Fibroblast of lung (primary cell): ENCODE measurements at regions not wholly inside any gene's neighbourhood (a gene's known extent, or its start where the extent isn't known, plus 50 kb on each side); places are given as distances from the start of the nearest gene placed in this dataset.
A peak's percentile ranks its signal among the peaks of the same experiment; 100 is the strongest.

Experiments used
- DNase-seq, 2 donors: peaks; one replicate each; pipeline versions ENCODE4 v3.0.0 to v3.0.0-alpha.2; 2010; ENCODE audit warnings: low read depth in 2 of 2
- H2AFZ ChIP-seq: 2 replicates; pipeline ENCODE4 v1.5.1; 2012; ENCODE audit warnings: low read length, control low read depth, inconsistent platforms
- H3K27ac ChIP-seq: 2 replicates; pipeline ENCODE4 v1.5.1; 2011; ENCODE audit warnings: low read length, control low read depth; ENCODE audit not compliant: insufficient read depth
- H3K27me3 ChIP-seq: 2 replicates; pipeline ENCODE4 v1.5.1; 2011; ENCODE audit warnings: mild to moderate bottlenecking, low read length; ENCODE audit not compliant: control insufficient read depth, insufficient read depth
- H3K36me3 ChIP-seq: 2 replicates; pipeline ENCODE4 v1.5.1; 2011; ENCODE audit warnings: low read length; ENCODE audit not compliant: control insufficient read depth, insufficient read depth
- H3K4me1 ChIP-seq: 2 replicates; pipeline ENCODE4 v1.5.1; 2011; ENCODE audit warnings: low read length; ENCODE audit not compliant: control insufficient read depth, insufficient read depth; ENCODE audit errors: extremely low read depth
- H3K4me2 ChIP-seq: 2 replicates; pipeline ENCODE4 v1.5.1; 2011; ENCODE audit warnings: low read length, control low read depth; ENCODE audit not compliant: insufficient read depth; ENCODE audit errors: extremely low read depth
- H3K4me3 ChIP-seq, 4 experiments: fragments of 200-600 bp in 1 of 4; sonication (generic) in 1 of 4; replicated peaks in 1 of 4; 2 replicates each; pipeline ENCODE4 v1.5.1; 2011 to 2016; ENCODE audit warnings: low read length in 4 of 4, low read depth in 3 of 4, mild to moderate bottlenecking in 3 of 4, control low read depth in 2 of 4, inconsistent platforms in 1 of 4, mixed read lengths in 1 of 4; ENCODE audit not compliant: insufficient read depth in 1 of 4; ENCODE audit errors: control extremely low read depth in 1 of 4
- H3K79me2 ChIP-seq: 2 replicates; pipeline ENCODE4 v1.5.1; 2012; ENCODE audit warnings: mild to moderate bottlenecking, low read length, inconsistent platforms; ENCODE audit not compliant: control insufficient read depth, insufficient read depth
- H3K9ac ChIP-seq: 2 replicates; pipeline ENCODE4 v1.5.1; 2011; ENCODE audit warnings: mild to moderate bottlenecking, low read length, control low read depth; ENCODE audit not compliant: insufficient read depth
- H3K9me3 ChIP-seq: 2 replicates; pipeline ENCODE4 v1.5.1; 2012; ENCODE audit warnings: low read depth, low read length; ENCODE audit not compliant: control insufficient read depth, insufficient read depth
- H4K20me1 ChIP-seq: 2 replicates; pipeline ENCODE4 v1.5.1; 2011; ENCODE audit warnings: low read length; ENCODE audit not compliant: control insufficient read depth, insufficient read depth; ENCODE audit errors: extremely low read depth
- CTCF ChIP-seq, 2 donors: IDR thresholded peaks in 1 of 2; conservative IDR thresholded peaks in 1 of 2; 1 replicate in 1 of 2; 2 replicates in 1 of 2; pipeline ENCODE4 v1.5.1; 2011 to 2012; ENCODE audit warnings: low read length in 2 of 2, control low read depth in 1 of 2, inconsistent platforms in 1 of 2, low read depth in 1 of 2, mild to moderate bottlenecking in 1 of 2
- EZH2 ChIP-seq: IDR thresholded peaks from 2 replicates; pipeline ENCODE4 v1.5.1; 2012; ENCODE audit warnings: low read length, control low read depth, mild to moderate bottlenecking; ENCODE audit errors: missing control alignments

DNA sequence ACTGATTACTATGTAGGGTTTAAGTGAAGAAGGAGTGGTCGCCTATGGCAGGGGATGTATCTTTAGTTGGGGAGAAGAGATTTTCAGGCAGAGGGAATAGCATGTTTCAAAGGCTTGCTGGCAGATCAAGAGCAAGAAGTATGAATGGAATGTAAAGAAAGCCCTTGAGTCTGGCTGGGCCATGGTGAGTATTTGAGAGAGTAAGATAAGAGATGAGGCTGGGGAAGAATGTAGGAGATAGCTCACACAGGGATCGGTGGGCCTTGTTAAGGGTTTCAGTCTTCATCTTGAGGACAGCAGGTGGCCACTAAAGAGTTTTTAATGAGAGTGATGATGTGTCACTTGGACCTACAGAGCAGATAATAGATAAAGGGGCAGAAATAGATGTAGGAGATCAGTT, 319.1 kb upstream of the RPS6KA3 start:
- TF ChIP-seq EZH2 (no peak), CTCF (conservative IDR thresholded peaks at IDR 0.05 in 1 of 2, IDR thresholded peaks at IDR 0.05 in 1 of 2; ENCODE audit: low read depth in 1 of 2, low read length in 2 of 2) (no peak)
- Histone ChIP-seq H3K9me3 (no peaks in the 10 kb centered on the region), H3K4me1 (no peaks in the 10 kb centered on the region), H4K20me1 (no peaks in the 10 kb centered on the region), H3K4me2 (no peak overlapping the region), H3K27me3 (no peaks in the 10 kb centered on the region), H3K36me3 (no peaks in the 10 kb centered on the region), H3K4me3 (no peak overlapping the region), H3K79me2 (no peaks in the 10 kb centered on the region), H2AFZ (no peak overlapping the region), H3K9ac (no peak overlapping the region), H3K27ac (no peak overlapping the region)
- DNase-seq, result peak in 1 of 2 donors; percentile 25

GRCh38 chrX:20571611-20572010, 304.9 kb upstream of the RPS6KA3 start:
- no peaks in the 10 kb centered on the region for H4K20me1 ChIP-seq
- no peaks in the 10 kb centered on the region for H3K9me3 ChIP-seq
- DNase-seq, result peak; percentile 2 to 20
- no peaks in the 10 kb centered on the region for H3K27me3 ChIP-seq
- H3K9ac ChIP-seq, result no peak overlapping the region
- H3K4me2 ChIP-seq, result no peak overlapping the region
- H3K27ac ChIP-seq, result no peak overlapping the region
- no peaks in the 10 kb centered on the region for H3K36me3 ChIP-seq
- no peak overlapping the region for H2AFZ ChIP-seq
- no peaks in the 10 kb centered on the region for H3K79me2 ChIP-seq
- TF ChIP-seq EZH2 (no peak), CTCF (conservative IDR thresholded peaks at IDR 0.05 in 1 of 2, IDR thresholded peaks at IDR 0.05 in 1 of 2; ENCODE audit: low read depth in 1 of 2, low read length in 2 of 2) (no peak)
- H3K4me1 ChIP-seq, result no peaks in the 10 kb centered on the region
- no peak overlapping the region for H3K4me3 ChIP-seq

GRCh38 chrX:20567108-20567507, 300.4 kb upstream of the RPS6KA3 start:
- no peaks in the 10 kb centered on the region for H3K4me1 ChIP-seq

More at GRCh38 chrX:20567108-20567507, 300.4 kb upstream of the RPS6KA3 start:
- no peak overlapping the region for H3K4me3 ChIP-seq
- H3K27ac ChIP-seq, result no peak overlapping the region
- no peaks in the 10 kb centered on the region for H3K79me2 ChIP-seq
- H3K9me3 ChIP-seq, result no peaks in the 10 kb centered on the region
- no peaks in the 10 kb centered on the region for H3K27me3 ChIP-seq
- H3K4me2 ChIP-seq, result no peak overlapping the region
- no peaks in the 10 kb centered on the region for H3K36me3 ChIP-seq
- no peak overlapping the region for H2AFZ ChIP-seq
- no peak overlapping the region for H3K9ac ChIP-seq
- H4K20me1 ChIP-seq, result no peaks in the 10 kb centered on the region
- no peak for DNase-seq
- TF ChIP-seq CTCF (conservative IDR thresholded peaks at IDR 0.05 in 1 of 2, IDR thresholded peaks at IDR 0.05 in 1 of 2; ENCODE audit: low read depth in 1 of 2, low read length in 2 of 2), result no peak
- TF ChIP-seq EZH2, result no peak
